ENCODE measurements at regions not wholly inside any gene's neighbourhood (a gene's known extent, or its start where the extent isn't known, plus 50 kb on each side); places are given as distances from the start of the nearest gene placed in this dataset.

DNA sequence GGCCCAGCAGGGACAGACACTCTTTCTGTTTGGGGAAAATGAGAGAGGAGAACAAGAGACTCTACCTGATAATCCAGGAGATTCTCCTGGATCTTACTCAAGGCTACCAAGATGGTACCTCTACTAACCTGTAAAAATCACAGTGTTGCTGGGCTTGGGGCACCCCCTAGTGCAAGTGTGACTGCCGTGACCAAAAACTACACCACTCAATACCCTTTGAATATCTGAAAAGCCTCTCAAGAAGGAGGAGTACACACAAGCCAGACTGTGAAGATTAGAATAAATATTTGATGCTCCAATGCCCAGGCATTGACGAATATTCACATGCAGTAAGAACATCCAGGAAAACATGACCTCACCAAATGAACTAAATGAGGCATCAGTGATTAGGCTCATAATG, 965.4 kb downstream of the LRFN5 start:
- TF ChIP-seq, protein P1, sequence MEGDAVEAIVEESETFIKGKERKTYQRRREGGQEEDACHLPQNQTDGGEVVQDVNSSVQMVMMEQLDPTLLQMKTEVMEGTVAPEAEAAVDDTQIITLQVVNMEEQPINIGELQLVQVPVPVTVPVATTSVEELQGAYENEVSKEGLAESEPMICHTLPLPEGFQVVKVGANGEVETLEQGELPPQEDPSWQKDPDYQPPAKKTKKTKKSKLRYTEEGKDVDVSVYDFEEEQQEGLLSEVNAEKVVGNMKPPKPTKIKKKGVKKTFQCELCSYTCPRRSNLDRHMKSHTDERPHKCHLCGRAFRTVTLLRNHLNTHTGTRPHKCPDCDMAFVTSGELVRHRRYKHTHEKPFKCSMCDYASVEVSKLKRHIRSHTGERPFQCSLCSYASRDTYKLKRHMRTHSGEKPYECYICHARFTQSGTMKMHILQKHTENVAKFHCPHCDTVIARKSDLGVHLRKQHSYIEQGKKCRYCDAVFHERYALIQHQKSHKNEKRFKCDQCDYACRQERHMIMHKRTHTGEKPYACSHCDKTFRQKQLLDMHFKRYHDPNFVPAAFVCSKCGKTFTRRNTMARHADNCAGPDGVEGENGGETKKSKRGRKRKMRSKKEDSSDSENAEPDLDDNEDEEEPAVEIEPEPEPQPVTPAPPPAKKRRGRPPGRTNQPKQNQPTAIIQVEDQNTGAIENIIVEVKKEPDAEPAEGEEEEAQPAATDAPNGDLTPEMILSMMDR (IDR thresholded peaks at IDR 0.05; ENCODE audit: borderline replicate concordance, extremely low read depth, low read length, poor library complexity, severe bottlenecking): no peak
- TF ChIP-seq EZH2 (IDR thresholded peaks at IDR 0.05; ENCODE audit: borderline replicate concordance, low read depth, low read length, severe bottlenecking): no peak

Data from DND-41 (cell line).